AG04449 (cell line): ENCODE measurements at regions not wholly inside any gene's neighbourhood (a gene's known extent, or its start where the extent isn't known, plus 50 kb on each side); places are given as distances from the start of the nearest gene placed in this dataset.

ENCODE experiments used
- CTCF ChIA-PET: fragments of 350-600 bp; formaldehyde crosslinking; extraction: SDS; loops from one replicate; lab custom pipeline; 2021; ENCODE audit warnings: antibody characterized with exemption; lab: Yijun Ruan, JAX
- POLR2A ChIA-PET: fragments of 400-600, 350-600 bp; formaldehyde crosslinking; extraction: SDS; loops from one replicate; lab custom pipeline; 2020; ENCODE audit warnings: antibody characterized with exemption, inconsistent platforms; lab: Yijun Ruan, JAX
- DNase-seq: peaks from one replicate; pipeline ENCODE4 v3.0.0-alpha.2; 2010; ENCODE audit warnings: low read depth, low spot score
- H3K4me3 ChIP-seq: 2 replicates; pipeline ENCODE4 v1.5.1; 2011; ENCODE audit warnings: low read depth, mild to moderate bottlenecking, control low read depth, low read length
- TF ChIP-seq, protein P1 (sequence below): IDR thresholded peaks from one replicate; pipeline ENCODE4 v1.5.1; 2011; ENCODE audit warnings: mild to moderate bottlenecking, moderate library complexity, low read length, control low read depth, inconsistent platforms; ENCODE audit not compliant: insufficient read depth; ENCODE audit errors: missing control alignments

DNA sequence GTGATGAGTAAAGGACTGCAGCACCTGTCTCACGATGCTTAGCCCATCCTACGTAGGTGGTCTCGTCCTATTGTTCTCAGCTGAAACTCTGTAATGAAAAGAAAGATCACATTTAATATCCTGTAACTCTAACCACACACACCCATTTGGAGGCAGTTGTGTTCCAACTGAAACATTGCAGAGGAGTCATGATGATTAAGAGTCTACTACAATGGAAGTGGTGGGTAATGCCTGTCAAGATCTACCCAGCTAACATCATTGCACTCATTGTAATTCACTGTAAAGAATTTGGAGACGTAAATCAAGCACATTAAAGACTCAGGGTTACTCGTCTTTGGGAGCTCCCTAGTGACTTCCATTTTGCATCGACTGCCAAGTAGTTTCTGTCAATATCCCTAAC, 106.0 kb upstream of the PTPN3 start:
- DNase-seq, result no peak
- ChIA-PET POLR2A (no interaction called here), CTCF (interaction anchor here (1.1 kb wide), 1 partner anchor 15 kb away, joined by 3 read pairs; no protein-coding TSS in a partner anchor)
- TF ChIP-seq, protein P1, sequence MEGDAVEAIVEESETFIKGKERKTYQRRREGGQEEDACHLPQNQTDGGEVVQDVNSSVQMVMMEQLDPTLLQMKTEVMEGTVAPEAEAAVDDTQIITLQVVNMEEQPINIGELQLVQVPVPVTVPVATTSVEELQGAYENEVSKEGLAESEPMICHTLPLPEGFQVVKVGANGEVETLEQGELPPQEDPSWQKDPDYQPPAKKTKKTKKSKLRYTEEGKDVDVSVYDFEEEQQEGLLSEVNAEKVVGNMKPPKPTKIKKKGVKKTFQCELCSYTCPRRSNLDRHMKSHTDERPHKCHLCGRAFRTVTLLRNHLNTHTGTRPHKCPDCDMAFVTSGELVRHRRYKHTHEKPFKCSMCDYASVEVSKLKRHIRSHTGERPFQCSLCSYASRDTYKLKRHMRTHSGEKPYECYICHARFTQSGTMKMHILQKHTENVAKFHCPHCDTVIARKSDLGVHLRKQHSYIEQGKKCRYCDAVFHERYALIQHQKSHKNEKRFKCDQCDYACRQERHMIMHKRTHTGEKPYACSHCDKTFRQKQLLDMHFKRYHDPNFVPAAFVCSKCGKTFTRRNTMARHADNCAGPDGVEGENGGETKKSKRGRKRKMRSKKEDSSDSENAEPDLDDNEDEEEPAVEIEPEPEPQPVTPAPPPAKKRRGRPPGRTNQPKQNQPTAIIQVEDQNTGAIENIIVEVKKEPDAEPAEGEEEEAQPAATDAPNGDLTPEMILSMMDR, result no peak
- H3K4me3 ChIP-seq, result no peak overlapping the region

DNA sequence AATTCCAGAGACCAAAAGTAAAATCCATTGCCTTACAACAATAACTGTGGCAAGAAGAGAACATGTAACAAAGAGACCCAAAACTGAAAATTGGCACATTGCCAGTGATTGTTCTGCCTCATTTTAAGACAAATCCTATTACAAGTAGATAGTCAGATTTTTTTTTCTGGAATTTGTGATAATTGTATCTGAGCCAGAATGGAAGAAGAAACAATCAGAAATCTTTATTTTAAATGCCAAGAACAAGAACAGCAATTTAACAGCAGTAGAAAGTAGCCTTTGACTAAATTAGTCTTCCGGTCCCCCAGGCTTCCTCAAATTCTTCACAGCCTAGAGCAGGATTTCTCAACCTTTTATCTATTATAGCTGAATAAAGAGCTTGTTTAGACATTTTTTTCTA, 106.7 kb upstream of the PTPN3 start:
- DNase-seq, result no peak
- ChIA-PET POLR2A (no interaction called here), CTCF (no interaction called here)
- TF ChIP-seq, protein P1, result no peak
- no peak overlapping the region for H3K4me3 ChIP-seq

DNA sequence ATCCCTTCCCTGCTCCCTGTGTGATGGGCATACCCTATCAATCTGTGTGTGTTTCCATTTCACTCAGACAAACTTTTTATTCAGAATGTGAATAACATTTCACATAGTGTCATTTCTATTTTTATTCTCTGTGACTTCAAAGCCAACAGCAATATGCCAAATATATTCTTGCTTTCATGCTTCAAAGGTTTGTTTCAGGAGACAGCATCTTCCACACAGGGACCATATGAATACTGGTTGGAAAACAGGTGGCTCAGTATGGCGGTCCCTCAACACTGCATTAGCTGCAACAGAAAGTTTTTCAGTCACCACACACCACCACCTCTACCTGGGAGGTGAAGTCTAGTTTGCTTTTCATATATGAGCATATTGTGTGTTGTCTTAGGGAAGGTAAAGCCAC, 111.0 kb upstream of the PTPN3 start:
- TF ChIP-seq, protein P1, result no peak
- ChIA-PET POLR2A (no interaction called here), CTCF (interaction anchor here (1.1 kb wide), 1 partner anchor 9 kb away, joined by 3 read pairs; no protein-coding TSS in a partner anchor)
- no peak for DNase-seq
- H3K4me3 ChIP-seq, result no peak overlapping the region

DNA sequence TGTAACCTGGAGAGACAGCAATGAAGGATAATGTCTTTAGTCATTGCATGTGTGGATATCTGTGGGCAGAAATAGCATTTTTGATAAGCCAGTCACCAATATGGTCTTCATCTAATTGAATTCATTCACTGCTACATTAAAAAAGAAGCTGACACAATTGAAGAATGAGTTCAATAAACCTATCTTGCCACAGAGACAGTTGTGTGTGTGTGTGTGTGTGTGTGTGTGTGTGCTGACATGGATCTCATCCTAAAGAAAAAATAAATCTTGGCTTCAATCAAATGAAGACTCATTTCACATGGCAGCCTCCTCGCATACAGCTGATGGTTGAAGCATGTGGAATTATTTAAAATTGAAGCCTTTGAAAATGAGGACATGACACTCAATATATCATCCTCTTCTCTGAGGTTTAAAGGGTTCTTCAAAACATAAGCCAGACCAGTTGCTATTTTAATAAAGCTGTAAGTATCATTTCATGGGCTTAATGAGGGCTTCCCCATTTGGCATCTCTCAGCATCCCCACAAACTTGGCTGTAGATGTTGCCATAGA, 118.5 kb upstream of the PTPN3 start:
- DNase-seq, result no peak
- TF ChIP-seq, protein P1, result no peak
- no peak overlapping the region for H3K4me3 ChIP-seq
- POLR2A ChIA-PET, result no interaction called here
- CTCF ChIA-PET, result interaction anchor here (0.7 kb wide), 1 partner anchor 9 kb away, joined by 3 read pairs; no protein-coding TSS in a partner anchor

DNA sequence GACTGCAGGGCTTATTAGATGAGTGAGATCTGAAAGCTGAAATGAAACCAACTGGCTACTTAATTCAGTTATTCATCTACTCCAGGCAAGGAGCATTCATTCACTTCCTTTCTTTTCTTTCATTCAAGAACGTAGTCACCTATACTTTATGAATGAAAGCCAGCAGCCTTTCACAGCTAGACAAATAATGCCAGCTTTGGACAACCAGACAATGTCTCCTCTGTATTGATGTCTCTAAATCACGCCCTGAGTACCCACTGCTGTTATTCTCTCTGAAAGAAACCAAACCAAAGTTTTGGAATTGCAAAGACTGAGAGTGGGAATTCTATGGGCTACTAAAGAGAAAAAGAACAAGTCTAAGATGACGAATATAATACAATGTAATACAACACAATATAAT, 121.2 kb upstream of the PTPN3 start:
- no peak overlapping the region for H3K4me3 ChIP-seq
- CTCF ChIA-PET, result no interaction called here
- POLR2A ChIA-PET, result no interaction called here
- TF ChIP-seq, protein P1, result no peak
- no peak for DNase-seq

DNA sequence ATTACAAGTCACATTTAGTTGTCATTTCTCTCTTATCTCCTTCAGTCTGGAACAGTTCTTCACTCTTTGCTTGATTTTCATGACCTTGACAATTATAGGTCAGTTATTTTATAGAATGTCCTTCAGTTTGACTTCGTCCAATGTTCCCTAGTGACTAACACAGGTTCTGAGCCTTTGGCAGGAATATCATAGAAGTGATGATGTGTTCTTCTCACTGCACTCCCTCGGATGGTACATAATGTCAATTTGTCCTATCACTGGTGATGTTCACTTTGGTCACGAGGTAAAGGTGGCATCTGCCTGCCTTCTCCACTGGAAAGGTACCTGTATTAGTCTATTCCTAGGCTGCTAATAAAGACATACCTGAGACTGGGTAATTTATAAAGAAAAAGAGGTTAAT, 126.0 kb upstream of the PTPN3 start:
- no peak overlapping the region for H3K4me3 ChIP-seq
- CTCF ChIA-PET, result no interaction called here
- no peak for DNase-seq
- POLR2A ChIA-PET, result no interaction called here
- TF ChIP-seq, protein P1, result no peak
